WTC11 (cell line): ENCODE measurements at regions not wholly inside any gene's neighbourhood (a gene's known extent, or its start where the extent isn't known, plus 50 kb on each side); places are given as distances from the start of the nearest gene placed in this dataset.

Experiments used
- IRF1 ChIP-seq: sonication (generic); formaldehyde crosslinking; IDR thresholded peaks from 2 replicates; pipeline ENCODE4 v1.8.0; 2023; ENCODE audit warnings: missing genetic modification reagents
- MYBL2 ChIP-seq: sonication (generic); formaldehyde crosslinking; IDR thresholded peaks from 2 replicates; pipeline ENCODE4 v1.8.1; 2023; ENCODE audit warnings: mild to moderate bottlenecking, moderate library complexity, missing genetic modification reagents
- SP1 ChIP-seq: sonication (generic); formaldehyde crosslinking; conservative IDR thresholded peaks from 2 replicates; pipeline ENCODE4 v1.8.1; 2022; ENCODE audit warnings: missing genetic modification reagents

DNA sequence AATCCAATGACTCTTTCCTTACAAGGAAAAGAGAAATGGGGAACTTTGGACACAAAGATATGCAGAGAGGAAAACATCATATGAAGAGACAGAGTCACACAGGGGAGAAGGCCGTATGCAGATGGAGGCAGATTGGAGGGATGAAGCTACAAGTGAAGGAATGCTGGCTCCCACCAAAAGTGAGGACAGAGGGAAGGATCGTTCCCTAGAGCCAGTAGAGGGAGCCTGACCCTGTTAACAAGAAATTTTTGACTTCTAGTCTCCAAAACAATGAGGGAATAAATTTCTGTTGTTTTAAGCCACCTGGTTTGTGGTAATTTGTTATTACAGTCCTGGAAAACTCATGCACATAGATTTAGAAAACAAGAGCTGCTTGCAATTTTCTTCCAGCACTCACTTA, 169.3 kb downstream of the PMAIP1 start:
- no peak for TF ChIP-seq SP1 (CRISPR knock-in tag)
- no peak for TF ChIP-seq MYBL2
- TF ChIP-seq IRF1, result no peak
